Mammary epithelial cell (primary cell): ENCODE measurements at regions not wholly inside any gene's neighbourhood (a gene's known extent, or its start where the extent isn't known, plus 50 kb on each side); places are given as distances from the start of the nearest gene placed in this dataset.

Source experiments
- EZH2 ChIP-seq: IDR thresholded peaks from 2 replicates; pipeline ENCODE4 v1.6.1; 2012; ENCODE audit warnings: low read length, inconsistent platforms, borderline replicate concordance
- TF ChIP-seq, protein P1 (sequence below), 2 donors: IDR thresholded peaks in 1 of 2; conservative IDR thresholded peaks in 1 of 2; 2 replicates each; pipeline ENCODE4 v1.5.1; 2011 to 2012; ENCODE audit warnings: inconsistent platforms in 2 of 2, low read length in 2 of 2, mild to moderate bottlenecking in 2 of 2, control low read depth in 1 of 2, low read depth in 1 of 2; ENCODE audit not compliant: insufficient read depth in 1 of 2; ENCODE audit errors: extremely low read depth in 1 of 2

DNA sequence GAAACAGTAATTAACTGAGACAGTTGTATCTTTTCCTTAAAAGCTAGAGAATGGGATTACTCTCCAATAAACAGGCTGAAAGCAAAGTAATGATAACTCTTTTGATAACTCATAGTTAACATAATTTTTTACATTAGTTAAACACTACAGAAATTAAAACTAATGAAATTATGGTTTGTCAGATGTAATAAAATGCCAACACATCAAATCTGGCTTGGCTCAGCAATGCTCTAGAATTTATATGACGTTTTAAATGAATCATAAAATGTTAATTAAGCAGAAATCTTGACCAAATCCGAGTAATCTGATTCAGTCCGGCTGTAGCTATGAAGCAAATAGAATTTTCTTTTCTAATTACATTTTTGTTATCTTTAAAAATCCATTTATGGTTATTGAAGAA lies 244.2 kb upstream of the NR3C2 start:
- TF ChIP-seq, protein P1, sequence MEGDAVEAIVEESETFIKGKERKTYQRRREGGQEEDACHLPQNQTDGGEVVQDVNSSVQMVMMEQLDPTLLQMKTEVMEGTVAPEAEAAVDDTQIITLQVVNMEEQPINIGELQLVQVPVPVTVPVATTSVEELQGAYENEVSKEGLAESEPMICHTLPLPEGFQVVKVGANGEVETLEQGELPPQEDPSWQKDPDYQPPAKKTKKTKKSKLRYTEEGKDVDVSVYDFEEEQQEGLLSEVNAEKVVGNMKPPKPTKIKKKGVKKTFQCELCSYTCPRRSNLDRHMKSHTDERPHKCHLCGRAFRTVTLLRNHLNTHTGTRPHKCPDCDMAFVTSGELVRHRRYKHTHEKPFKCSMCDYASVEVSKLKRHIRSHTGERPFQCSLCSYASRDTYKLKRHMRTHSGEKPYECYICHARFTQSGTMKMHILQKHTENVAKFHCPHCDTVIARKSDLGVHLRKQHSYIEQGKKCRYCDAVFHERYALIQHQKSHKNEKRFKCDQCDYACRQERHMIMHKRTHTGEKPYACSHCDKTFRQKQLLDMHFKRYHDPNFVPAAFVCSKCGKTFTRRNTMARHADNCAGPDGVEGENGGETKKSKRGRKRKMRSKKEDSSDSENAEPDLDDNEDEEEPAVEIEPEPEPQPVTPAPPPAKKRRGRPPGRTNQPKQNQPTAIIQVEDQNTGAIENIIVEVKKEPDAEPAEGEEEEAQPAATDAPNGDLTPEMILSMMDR (conservative IDR thresholded peaks at IDR 0.05 in 1 of 2, IDR thresholded peaks at IDR 0.05 in 1 of 2; ENCODE audit: extremely low read depth in 1 of 2, insufficient read depth in 1 of 2, low read depth in 1 of 2, low read length in 2 of 2) = no peak
- TF ChIP-seq EZH2 = no peak
